HG03342 (cell line): ENCODE measurements at regions not wholly inside any gene's neighbourhood (a gene's known extent, or its start where the extent isn't known, plus 50 kb on each side); places are given as distances from the start of the nearest gene placed in this dataset.
A peak's percentile ranks its signal among the peaks of the same experiment; 100 is the strongest.

Experiments used
- ATAC-seq: cut with Tn5 transposase; IDR thresholded peaks from one replicate; pipeline ENCODE4 v1.9.1; 2021; ENCODE audit warnings: mild to moderate bottlenecking, moderate library complexity; ENCODE audit not compliant: unreplicated experiment

GRCh38 chrX:149992918-149993317, 54.6 kb upstream of the EOLA2 start:
- no peak for ATAC-seq

DNA sequence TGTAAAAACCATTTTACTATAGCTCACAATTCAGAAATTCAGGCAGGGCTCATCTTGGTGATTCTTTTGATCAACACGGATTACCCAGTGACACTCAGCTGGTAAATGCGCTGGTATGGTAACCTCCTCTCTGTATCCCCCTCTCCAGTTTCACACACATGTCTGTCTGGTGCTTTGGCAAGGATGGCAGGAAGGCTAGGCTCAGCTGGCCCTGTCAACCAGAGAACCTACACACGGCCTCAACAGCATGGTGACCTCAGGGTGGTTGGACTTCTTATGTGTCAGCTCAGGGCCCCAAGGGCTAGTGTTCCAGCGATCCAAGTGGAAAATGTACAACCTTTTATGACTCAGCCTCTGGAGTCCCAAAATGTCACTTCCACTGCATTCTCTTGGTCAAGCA, 55.7 kb upstream of the EOLA2 start:
- no peak for ATAC-seq

- no peak for ATAC-seq
These were observed 58.2 kb upstream of the EOLA2 start for GRCh38 chrX:149996515-149996914.

DNA sequence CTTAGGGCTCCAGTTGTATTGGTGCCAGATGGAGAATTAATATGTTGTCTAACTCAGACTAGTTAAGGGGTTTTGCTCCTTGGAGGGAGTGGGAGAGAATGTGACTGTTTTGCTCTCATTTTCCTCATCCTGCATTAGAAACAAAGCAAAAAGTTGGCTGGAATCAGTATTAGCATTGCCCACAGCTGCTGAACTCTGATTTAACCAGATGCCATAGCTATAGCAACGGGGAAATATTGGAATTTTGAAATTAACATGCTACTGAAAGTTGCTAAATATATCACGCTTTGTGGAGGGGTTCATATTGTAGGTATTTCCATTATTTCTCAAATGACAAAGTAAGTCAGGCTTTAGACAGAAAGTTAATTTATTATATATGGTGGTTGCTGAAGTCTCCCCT, 66.7 kb upstream of the EOLA2 start:
- no peak for ATAC-seq

DNA sequence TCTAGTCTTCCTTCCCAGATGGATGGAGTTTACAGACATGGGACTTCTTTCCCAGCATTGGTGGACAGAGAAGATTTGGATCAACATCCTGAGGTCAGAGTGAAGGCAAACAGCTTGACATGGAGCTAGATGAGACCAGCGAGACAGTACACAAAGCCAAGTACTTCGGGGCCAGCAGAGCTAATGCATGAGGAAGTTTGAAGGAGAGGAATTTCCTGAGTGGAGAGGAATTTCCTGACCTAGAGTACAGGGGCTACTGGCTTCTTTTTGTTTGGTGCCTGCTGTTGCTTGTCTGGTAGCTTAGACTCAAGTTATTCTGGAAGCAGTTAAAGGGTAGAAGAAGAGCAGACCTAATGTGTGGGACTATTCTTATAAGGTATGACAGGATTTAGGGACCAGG, 69.1 kb upstream of the EOLA2 start:
- ATAC-seq = no peak

GRCh38 chrX:150012647-150013381, 74.5 kb upstream of the EOLA2 start:
- ATAC-seq = no peak

GRCh38 chrX:150014525-150014924, 76.2 kb upstream of the EOLA2 start:
- no peak for ATAC-seq

- no peak for ATAC-seq
These were observed 79.6 kb upstream of the EOLA2 start for GRCh38 chrX:150017868-150018267.

DNA sequence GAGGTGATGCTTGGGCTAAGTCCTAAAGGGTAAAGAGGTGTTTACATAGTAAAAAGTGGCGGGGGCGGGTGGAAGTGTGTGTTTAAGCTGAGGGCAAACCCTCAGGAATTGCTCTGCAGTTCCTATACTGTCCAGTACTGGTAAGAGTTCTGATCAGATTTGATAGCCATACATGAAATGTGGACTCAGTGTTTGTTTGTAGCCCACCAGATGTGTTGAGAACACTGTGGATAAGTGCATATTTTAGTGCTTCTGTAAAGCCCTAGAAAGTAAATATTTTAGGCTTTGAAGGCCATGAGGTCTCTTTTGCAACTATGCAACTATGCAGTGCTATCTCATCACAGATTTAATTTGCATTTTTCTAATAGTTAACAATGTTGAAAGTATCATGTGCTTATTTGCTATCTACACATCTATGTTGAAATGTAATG, 80.7 kb upstream of the EOLA2 start:
- ATAC-seq = no peak

GRCh38 chrX:150028692-150029091, 90.4 kb upstream of the EOLA2 start:
- peak; percentile 76 for ATAC-seq

DNA sequence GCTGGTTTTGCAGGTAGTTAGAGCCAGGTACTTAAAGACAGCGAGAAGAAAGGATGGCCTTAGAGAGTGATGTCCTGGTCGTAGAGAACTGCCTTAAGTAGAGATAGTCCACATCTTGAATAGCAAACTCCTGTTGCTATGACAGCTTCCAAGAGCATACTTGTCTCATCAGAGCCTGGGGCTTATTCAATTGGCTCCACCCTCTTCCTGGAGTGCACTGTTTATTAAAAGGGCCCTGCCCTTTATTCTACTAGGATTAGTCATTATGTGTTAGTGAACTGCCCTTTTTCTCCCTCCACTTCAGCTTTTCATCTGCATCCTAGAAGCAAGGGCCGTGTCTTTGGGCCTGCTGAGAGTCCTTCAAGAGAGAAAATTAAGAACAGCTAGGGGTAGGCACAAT, 94.5 kb upstream of the EOLA2 start:
- no peak for ATAC-seq

DNA sequence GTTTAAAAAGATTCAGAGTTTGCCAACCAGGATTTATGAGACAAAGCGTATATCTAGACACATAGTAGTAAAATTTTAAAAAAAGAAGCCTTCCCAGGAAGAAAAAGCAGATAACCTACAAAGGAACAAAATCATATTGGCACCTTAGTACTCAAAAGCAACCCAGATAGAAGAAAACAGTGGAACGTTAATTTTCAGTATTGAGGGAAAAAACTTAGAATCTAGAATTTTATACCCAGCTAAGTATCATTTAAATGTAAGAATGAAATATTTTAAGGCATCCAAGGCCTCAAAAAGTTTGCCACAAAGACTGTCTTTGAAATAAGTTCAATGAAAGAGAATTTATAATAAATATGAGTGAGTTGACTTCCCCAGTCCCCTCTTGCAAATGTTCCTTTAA, 96.5 kb upstream of the EOLA2 start:
- no peak for ATAC-seq

- ATAC-seq = no peak
These were observed 97.2 kb upstream of the EOLA2 start for GRCh38 chrX:150035531-150035930.

GRCh38 chrX:150036181-150036580, 97.9 kb upstream of the EOLA2 start:
- ATAC-seq = no peak

DNA sequence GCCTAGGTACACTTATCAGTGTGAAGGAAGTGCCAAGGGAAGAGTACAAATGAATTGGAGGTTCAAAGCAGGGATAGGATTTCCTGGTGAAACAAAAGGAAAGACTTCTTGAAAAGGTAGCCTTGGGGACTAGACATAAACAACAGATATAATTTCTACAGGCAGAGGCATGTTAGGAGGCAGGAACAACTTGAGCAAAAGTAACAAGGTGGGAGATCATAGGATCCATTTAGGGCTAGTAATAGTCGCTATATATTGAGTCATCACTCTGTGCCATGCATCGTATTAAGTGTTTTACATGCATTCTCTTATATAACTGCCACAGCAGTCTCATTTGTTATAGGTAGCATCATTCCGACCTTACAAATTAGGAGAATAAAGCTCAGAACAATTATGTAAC, 98.3 kb upstream of the EOLA2 start:
- no peak for ATAC-seq

DNA sequence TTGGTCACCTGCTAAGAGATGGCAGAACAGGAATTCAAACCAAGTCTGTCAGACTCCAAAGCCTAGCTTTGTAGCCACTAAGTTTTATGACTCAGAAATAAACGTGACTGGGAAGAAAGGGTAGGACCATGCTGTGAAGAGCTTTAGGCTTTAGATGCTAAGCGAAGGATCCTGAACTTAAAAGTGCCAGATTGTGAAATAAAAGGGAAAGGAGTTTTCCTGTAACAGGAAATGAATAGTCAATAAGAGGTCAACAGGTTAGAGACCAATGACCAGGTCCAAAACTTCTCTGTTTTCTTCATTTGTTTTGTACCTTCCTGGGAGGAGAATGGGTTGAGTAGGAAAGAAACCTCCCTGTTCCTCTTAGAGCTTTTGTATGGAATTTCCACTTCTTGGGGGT, 98.8 kb upstream of the EOLA2 start:
- ATAC-seq = no peak

GRCh38 chrX:150038315-150038714, 100.0 kb upstream of the EOLA2 start:
- no peak for ATAC-seq

DNA sequence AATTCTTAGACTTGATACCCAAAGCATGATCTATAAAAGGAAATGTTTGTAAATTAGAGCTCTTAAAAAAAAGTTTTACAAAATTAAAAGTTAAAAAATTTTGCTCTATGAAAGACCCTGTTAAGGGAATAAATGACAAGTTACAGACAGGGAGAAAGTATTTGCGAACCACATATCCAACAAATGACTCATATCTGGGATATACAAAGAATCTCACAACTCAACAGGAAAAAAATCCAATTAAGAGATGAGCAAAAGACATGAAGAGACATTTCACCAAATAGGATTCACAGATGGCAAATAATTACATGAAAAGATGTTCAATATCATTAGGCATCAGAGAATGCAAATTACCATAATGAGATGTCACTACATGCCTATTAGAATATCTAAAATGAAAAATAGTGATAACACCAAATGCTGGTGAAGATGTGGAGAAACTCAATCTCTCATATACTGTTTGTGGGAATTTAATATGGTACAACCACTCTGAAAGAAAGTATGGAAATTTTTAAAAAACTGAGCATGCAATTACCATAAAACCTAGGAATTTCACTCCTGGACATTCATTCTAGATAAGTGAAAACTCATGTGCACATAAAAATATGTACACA, 100.8 kb upstream of the EOLA2 start:
- ATAC-seq = no peak

- no peak for ATAC-seq
These were observed 102.9 kb upstream of the EOLA2 start for GRCh38 chrX:150041208-150041607.

DNA sequence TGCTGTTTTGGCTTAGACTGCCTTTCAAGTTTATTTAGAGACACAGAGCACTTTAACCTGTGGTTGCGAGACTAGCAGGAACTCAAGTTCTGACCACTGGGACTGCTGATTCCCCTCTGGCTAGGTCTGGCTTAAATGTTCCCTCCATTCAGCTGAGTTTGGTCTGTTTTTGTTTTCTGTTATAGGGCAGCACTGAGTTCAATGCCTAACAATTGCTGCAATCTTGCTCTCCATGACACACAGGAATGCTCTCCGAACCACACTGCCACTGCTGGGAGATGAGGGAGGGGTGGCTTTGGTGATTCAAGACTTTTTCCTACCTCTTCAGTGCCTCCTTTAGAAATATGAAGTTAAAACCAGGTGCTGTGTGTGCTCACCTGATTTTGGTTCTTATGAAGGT, 106.3 kb upstream of the EOLA2 start:
- no peak for ATAC-seq

- no peak for ATAC-seq
These were observed 109.5 kb upstream of the EOLA2 start for GRCh38 chrX:150047818-150048217.

GRCh38 chrX:150049647-150050046, 111.4 kb upstream of the EOLA2 start:
- no peak for ATAC-seq

DNA sequence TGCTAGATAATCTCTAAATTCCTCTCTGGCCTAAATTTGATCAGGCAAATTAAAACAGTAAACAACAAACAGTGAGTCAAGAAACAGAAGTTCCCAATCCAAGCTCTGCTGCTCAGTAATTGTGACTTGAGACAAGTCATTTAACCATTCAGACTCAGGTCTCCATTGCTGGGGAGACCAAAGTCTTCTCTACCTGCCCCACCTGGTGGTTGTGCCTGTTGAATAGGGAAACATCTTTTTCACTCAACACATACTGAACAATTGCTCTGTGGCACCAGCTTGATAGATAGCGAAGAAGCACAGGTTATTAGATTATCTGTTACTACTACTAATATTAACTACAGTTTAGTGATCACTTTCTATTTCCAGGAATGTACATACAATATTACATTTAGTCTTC, 112.1 kb upstream of the EOLA2 start:
- ATAC-seq = no peak
